ENCODE measurements at regions not wholly inside any gene's neighbourhood (a gene's known extent, or its start where the extent isn't known, plus 50 kb on each side); places are given as distances from the start of the nearest gene placed in this dataset.

- DNase-seq, result no peak
These were observed 721.4 kb downstream of the TMTC2 start for GRCh38 chr12:83408146-83408545.

DNA sequence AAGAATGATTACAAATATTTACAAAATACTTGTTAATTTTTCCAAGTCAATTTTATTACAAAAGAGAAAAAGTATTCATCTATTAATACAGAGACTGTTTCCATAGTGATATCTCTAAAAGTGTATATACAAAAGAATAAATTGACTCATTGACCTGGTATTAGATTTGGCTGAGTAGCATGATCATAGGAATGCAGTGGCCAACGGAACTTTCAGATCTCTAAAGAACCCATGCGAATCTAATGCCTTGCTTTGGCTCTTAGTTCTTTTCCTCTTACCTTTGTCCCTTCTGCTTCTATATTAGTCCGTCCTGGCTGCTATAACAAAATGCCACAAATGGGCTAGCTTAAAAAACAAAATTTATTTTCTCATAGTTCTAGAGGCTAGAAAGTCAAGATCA lies 717.8 kb downstream of the TMTC2 start:
- no peak for DNase-seq

- no peak for DNase-seq
These were observed 703.5 kb downstream of the TMTC2 start for GRCh38 chr12:83390186-83390585.

GRCh38 chr12:83389237-83389996 lies 702.7 kb downstream of the TMTC2 start:
- no peak for DNase-seq

- DNase-seq, result no peak
These were observed 701.8 kb downstream of the TMTC2 start for GRCh38 chr12:83388551-83388950.

DNA sequence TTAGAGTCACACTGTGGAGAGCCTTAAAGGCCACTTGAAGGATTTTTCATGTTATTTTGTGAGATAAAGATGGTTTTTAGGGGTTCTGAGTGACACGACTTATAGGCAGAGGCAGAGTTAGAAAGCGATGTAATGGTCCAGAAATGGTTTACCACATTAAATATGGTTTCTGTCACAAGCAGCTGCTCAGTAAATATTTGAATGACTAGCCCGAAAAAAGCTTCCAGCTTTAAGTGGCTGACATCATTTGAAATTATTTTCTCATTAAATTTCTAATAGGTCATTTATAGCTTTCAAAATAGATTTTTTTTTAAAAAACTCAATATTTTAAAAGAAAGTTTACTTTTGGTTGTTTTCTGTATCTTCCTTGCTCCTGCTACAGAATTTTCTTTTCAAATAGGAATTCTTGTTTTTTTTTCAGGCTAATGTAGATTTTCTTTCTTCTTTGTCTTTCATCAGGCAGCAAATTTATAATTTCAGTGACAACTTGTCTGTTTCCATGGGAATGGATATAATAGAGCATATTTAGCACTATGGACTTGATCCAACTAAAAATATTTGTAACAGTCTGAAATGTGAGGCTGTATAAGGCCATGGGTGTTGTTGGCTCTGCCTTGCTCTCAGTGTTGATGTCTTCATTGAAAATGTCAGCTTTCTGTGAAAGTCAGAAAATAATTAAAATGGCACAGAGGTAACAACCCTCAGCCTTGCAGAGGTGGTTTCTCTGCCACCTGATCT lies 700.0 kb downstream of the TMTC2 start:
- DNase-seq, result no peak

DNA sequence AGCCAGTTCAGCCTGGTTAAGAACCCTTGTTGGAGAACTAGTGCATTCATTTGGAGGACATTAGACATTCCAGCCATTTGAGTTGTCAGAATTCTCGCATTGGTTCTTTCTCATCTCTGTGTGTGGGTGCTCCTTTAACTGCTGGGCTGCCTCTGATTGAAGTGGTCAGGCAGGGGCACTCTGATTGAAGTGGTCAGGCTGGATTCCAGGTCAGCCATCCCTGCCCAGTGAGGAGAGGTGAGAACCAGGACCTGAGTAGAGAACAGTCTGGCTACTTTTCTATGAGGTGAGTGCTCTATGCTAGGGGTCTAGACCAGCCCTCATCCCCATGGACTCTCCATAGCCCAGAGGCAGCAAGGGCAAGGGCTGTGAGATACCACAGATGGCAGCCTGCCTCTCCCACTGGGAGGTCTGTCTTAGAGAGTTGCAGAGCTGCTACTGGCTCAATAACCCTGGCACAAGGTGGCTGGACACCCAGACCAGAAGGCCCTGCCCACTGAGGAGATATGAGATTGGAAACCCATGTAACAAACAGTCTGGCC lies 691.6 kb downstream of the TMTC2 start:
- DNase-seq, result no peak

DNA sequence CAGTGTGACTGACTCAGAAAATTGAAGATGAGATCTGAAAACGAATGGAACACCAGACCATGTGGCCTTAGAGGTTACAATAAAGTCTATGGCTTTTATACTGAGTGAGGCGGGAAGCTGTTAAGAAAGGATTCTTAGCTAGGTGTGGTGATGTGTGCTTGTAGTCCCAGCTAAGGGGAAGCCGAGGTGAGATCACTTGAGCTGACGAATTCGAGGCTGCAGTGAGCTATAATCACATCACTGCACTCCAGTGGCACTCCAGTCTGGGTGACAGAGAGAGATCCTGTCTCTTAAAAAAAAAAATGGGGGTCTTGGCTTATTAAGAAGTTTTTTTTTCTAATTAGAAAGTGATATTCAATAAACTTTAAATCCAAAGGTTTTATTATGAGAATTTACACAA lies 678.6 kb downstream of the TMTC2 start:
- no peak for DNase-seq

- no peak for DNase-seq
These were observed 674.8 kb downstream of the TMTC2 start for GRCh38 chr12:83361475-83361874.

DNA sequence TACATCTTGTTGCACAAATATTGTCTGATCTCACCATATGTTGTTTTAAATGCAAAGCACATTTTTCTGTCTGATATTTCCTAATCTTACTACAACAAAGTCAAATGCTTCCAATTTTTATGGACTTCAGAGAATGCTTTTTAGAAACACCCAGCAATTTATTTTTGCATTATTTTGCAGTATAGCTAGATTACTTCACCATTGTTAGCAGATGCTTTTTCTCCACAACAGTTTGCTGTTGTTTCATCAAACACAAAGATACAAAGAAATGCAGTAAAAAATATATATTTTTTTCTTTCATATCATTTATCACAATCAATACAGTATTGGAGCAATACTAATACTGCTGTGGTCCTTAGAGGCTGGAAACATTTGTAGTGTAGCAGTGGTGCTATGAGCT lies 674.4 kb downstream of the TMTC2 start:
- no peak for DNase-seq

- no peak for DNase-seq
These were observed 663.4 kb downstream of the TMTC2 start for GRCh38 chr12:83349907-83350611.

GRCh38 chr12:83346333-83346732 lies 659.6 kb downstream of the TMTC2 start:
- no peak for DNase-seq

DNA sequence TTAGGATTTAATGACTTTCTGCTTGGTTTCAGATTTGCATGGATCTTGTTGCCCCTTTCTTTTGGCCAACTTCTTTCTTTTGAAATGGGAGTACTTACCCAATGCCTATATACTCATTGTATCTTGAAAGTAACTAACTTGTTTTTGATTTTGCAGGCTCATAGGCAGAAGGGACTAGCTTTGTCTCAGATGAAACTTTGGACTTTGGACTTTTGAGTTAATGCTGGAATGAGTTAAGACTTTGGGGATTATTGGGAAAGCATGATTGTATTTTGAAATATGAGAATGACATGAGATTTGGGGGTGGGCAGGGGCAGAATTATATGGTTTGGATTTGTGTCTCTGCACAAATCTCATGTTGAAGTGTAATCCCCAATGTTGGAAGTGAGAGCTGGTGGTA lies 657.1 kb downstream of the TMTC2 start:
- DNase-seq, result no peak

- no peak for DNase-seq
These were observed 649.0 kb downstream of the TMTC2 start for GRCh38 chr12:83335748-83336147.

DNA sequence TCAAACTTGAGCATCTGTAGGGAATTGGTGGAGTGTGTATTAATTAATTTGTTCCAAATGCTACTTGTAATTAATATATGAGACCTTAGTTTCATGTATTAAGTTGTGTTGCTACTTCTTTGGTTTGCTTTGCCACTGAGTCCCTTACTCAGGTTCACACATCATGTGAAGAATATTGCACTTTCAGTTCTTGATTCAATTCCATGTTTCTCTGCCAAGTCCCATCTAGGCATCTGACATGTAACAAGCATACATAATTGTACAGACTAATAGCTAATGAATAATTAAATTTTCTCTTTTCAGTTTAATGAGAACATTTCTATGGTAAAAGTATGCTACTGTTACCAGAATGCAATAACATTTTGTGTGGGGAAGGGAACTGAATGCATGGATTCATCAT lies 640.0 kb downstream of the TMTC2 start:
- DNase-seq, result no peak

- DNase-seq, result no peak
These were observed 637.2 kb downstream of the TMTC2 start for GRCh38 chr12:83323866-83324265.

DNA sequence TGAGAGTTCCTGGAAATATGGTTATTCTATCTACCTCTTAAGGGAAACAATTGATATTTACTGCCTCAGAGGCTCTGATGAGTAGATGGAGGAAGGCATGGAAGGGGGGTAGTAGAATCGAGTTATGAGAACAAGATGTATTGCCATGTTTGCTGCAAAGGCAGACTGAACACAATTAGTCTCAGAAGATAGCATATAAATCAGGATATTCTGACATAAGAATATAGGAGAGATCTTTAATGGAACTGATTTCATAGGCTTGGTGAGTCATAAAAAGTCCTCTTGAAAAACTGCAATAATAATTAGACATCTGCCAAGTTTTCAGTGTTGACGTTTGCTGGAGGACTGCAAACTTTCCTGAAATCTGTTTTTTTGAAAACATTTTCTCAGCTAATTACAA lies 636.1 kb downstream of the TMTC2 start:
- no peak for DNase-seq

- DNase-seq, result no peak
These were observed 635.3 kb downstream of the TMTC2 start for GRCh38 chr12:83321971-83322370.

DNA sequence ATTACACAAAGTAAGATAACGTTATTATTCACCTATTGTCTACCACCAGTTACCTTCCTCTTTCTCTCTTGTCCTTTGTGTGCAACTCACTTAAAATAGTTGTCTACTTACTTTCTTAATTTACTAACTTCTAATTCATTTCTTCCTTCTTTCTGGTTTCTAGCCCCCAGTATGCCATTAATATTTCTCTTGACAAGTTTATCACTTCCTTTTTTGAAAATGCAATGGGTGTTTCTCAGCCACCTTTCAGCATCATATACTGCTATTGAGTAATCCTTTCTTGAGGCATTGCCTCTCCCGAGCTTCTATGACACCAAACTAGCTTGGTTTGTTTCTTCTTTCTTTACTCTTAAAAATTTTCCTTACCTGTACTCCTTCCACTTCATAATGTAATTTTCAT lies 633.6 kb downstream of the TMTC2 start:
- no peak for DNase-seq

DNA sequence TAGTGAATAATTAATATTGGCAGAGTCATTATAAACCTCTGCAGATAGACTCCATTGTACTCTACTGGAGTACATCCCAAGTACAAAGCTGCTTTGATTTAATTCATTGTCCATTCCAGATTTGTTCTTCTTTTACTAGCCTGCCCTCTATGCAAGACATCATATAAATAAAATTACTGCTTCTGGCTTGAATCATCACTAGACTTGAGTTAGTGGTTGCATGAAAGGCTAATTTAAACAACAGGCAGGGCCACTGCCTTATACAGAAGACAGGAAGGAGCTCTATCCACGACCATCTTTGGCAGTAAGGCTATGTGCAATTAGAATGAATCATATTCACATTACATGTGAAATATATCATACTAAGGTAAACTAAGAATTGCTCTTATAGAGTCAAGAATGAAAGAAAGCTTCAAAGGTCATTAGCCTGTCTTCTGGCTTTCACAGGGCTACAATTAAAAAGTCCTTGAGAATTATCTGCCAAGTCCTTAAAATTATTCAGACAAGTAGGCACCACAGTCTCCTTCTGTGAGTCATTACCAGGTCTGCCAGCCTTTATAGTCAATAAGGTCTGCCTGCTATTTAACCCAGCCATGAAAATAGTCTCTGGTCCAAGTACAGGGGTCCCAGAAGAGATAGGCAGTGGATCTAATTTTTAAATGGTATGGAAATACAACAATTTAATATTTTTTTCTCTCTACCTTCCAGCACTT lies 631.8 kb downstream of the TMTC2 start:
- DNase-seq, result no peak

- no peak for DNase-seq
These were observed 630.9 kb downstream of the TMTC2 start for GRCh38 chr12:83317595-83317994.

DNA sequence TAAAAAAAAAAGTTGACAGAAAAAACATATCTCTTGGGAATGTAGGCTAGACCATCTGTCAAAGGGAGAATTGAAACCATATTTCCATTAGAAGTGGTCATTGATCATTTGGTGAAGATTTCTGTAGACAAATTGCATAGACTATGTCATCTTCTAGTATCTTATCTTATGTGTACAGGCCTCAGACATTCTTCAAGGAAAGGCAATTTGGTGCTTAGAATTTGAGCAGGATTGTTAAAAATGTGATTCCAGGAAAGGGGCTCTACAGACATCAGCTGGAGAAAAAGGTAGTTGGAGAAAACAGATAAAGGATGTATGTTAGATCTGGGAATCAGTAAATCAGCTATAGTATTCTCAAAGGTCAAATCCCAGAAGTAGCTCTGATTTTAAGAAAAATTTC lies 627.1 kb downstream of the TMTC2 start:
- DNase-seq, result no peak

GRCh38 chr12:83313322-83313721 lies 626.6 kb downstream of the TMTC2 start:
- DNase-seq, result no peak
